ENCODE measurements at regions not wholly inside any gene's neighbourhood (a gene's known extent, or its start where the extent isn't known, plus 50 kb on each side); places are given as distances from the start of the nearest gene placed in this dataset.
"Not testable (repeated sequence)": the region's sequence is repeated elsewhere in the genome, so short reads cannot be mapped to it uniquely, and the experiment has no call there.

DNA sequence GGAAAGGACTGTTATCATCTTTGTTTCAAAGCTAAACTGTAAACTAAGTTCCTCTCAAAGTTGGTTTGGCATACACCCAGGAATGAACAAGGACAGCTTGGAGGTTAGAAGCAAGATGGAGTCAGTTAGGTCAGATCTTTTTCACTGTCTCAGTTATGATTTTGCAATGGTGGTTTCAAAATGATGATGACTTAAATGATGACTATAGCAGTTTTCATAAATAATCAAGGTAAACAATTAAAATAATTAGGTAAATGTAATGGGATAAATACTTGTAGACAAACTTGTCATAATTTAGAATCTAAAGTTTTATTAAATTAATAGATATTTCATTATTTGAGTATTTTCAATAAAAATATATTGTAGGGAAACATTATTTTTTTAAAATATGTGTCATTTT lies 55.5 kb upstream of the ZNF300 start:
- TF ChIP-seq, protein P1, sequence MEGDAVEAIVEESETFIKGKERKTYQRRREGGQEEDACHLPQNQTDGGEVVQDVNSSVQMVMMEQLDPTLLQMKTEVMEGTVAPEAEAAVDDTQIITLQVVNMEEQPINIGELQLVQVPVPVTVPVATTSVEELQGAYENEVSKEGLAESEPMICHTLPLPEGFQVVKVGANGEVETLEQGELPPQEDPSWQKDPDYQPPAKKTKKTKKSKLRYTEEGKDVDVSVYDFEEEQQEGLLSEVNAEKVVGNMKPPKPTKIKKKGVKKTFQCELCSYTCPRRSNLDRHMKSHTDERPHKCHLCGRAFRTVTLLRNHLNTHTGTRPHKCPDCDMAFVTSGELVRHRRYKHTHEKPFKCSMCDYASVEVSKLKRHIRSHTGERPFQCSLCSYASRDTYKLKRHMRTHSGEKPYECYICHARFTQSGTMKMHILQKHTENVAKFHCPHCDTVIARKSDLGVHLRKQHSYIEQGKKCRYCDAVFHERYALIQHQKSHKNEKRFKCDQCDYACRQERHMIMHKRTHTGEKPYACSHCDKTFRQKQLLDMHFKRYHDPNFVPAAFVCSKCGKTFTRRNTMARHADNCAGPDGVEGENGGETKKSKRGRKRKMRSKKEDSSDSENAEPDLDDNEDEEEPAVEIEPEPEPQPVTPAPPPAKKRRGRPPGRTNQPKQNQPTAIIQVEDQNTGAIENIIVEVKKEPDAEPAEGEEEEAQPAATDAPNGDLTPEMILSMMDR (IDR thresholded peaks at IDR 0.05): not testable (repeated sequence)
- not testable (repeated sequence) for TF ChIP-seq POLR2A (IDR thresholded peaks at IDR 0.05)
